ENCODE measurements at regions not wholly inside any gene's neighbourhood (a gene's known extent, or its start where the extent isn't known, plus 50 kb on each side); places are given as distances from the start of the nearest gene placed in this dataset.

DNA sequence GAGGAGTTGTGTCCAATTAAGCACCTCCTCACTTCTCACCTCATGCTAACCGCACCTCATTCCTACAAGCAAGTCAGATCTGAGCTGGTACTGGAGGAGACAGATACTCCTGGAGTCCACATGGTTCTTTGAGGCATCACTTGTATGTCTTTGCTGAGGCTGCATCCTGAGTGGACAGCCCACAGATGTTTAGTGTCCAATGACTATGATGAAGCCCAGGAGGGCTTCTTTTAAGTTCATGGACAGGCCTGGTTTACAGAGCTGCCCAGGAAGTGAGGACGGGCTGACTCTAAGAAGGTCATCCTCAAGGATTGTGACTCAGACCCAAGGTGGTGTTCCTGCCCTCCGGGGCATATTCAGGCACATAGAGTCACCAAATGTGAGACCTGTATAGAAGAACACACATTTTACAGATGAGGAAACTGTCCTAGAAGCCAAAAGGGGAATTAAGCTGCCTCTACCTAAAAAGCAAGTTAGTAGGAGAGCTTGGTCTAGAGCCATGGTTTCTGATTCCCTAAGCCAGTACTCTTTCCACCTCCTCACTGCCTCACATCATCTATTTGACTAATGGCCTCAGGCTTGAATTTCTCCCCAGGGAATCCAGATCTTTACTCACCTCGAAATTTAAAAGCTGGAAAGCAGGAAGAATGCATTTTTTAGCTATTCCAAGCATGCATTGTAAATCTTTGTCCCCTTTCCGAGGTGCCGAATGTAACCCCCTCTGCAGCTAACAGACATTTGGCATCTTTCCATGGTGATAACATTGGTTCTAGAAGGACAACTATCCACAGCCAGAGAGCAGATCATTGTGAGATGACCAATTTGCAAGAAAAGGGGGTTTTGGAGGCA, 228.1 kb downstream of the OMA1 start:
- TF ChIP-seq, protein P1, sequence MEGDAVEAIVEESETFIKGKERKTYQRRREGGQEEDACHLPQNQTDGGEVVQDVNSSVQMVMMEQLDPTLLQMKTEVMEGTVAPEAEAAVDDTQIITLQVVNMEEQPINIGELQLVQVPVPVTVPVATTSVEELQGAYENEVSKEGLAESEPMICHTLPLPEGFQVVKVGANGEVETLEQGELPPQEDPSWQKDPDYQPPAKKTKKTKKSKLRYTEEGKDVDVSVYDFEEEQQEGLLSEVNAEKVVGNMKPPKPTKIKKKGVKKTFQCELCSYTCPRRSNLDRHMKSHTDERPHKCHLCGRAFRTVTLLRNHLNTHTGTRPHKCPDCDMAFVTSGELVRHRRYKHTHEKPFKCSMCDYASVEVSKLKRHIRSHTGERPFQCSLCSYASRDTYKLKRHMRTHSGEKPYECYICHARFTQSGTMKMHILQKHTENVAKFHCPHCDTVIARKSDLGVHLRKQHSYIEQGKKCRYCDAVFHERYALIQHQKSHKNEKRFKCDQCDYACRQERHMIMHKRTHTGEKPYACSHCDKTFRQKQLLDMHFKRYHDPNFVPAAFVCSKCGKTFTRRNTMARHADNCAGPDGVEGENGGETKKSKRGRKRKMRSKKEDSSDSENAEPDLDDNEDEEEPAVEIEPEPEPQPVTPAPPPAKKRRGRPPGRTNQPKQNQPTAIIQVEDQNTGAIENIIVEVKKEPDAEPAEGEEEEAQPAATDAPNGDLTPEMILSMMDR (conservative IDR thresholded peaks at IDR 0.05), result no peak
- TF ChIP-seq EZH2 (IDR thresholded peaks at IDR 0.05; ENCODE audit: low read depth), result no peak

Data from PC-9 (cell line).